NCI-H69 (cell line): ENCODE measurements at regions not wholly inside any gene's neighbourhood (a gene's known extent, or its start where the extent isn't known, plus 50 kb on each side); places are given as distances from the start of the nearest gene placed in this dataset.
A peak's percentile ranks its signal among the peaks of the same experiment; 100 is the strongest.

Experiments
- DNase-seq: peaks from one replicate; lab custom pipeline; 2025; lab: John Stamatoyannopoulos, UW

DNA sequence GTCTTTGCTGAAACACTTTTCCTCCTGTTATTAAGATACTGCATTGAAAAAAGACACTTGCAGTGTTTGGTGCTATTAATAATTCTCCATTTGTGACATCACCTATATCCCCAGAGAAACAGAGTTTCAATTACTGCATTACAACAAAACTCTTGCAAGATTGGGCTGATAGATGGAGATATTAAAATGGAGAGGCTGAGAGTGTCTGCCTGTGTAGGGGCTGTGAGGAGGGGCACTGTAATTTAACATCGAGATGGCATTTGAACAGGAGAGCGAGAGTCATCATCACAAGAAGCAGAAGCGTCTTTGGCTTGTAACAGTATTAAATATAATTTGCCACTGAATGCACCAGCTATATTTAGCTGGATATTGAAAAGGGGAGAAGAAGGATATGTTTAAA is 316.5 kb downstream of the CDH26 start:
- no peak for DNase-seq

DNA sequence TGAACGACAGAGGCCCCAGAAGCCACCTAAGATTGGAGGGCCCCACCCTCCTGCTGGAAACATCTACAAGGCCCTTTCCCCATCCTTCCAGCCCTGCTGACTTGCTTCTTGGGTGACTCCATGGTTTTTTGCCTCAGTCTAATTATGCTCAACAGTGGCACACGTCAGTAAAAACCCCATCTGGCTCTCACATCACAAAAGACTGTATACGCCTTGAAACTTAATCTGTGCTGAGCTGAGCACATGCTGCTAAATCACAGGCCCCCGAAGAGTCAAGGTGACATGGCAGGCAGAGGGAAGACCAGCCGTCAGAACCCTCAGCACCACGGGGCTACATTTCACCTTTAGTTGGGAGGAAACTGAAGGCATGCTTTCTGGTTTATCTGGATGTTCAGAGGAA is 323.1 kb downstream of the CDH26 start:
- peak; percentile 6 for DNase-seq

DNA sequence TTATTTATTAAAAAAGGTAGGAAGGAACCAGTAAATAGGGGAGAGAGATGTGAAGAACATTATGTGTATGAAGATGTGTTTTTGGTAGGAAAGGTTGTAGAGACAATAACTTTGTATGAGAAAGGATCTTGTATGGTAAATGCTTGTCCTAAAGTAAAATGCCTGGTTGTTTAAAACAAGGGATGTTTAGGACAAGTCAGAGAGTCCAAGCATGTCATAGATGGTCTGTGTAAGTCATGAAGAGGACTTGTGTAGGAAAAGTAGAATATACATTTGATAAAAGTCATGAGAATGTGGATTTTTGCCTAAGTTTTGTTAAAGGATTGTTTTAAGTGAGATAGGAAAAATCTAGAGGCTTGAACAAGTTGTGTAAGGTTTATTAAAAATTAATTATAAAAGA is 325.1 kb downstream of the CDH26 start:
- peak; percentile 0 for DNase-seq

DNA sequence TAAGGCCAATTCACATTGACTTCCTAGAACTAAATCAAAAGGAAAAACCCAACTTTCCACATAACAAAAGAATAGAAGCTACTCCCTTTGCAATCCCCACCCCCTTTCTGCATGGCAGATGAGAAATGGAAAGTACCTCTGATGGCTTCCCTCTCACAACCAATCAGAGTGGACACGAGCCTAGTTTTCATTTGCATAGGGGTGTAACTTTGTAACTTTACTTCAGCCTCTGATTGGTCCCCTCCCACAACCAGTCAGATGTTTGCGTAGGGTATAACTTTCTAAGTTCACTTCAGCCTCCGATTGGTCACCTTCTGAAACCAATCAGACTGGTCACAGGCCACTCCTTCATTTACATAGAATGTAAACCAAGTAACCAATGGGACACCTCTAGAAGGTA is 328.5 kb downstream of the CDH26 start:
- no peak for DNase-seq

DNA sequence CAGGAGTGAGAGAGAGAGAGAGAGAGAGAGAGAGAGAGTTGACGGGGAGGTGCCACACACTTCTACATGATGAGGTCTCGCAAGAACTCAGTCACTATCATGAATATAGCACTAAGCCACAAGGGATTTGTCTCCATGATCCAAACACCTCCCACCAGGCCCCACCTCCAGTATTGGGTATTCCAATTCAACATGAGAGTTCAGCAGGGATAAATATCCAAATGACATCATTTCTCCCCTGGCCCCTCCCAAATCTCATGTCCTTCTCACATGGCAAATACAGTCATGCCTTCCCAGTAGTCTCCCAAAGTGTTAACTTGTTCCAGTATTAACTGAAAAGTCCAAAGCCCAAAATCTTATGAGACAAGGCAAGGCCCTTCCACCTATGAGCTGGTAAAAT is 330.7 kb downstream of the CDH26 start:
- no peak for DNase-seq

DNA sequence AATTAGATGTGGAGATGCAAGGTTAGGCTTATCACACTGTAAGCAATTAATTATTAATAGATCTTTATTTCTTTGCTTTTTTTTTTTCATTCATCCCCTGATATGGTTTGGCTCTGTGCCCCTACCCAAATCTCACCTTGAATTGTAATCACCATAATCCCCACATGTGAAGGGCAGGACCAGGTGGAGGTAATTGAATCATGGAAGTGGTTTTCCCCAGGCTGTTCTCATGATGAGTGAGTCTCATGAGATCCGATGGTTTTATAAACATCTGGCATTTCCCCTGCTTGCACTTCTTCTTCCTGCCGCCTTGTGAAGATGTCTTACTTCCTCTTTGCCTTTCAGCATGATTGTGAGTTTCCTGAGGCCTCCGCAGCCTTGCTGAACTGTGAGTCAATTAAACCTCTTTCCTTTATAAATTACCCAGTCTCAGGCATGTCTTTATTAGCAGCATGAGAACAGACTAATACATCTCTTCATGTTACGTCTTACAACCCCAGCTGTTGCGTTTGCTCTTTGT is 333.8 kb downstream of the CDH26 start:
- no peak for DNase-seq

DNA sequence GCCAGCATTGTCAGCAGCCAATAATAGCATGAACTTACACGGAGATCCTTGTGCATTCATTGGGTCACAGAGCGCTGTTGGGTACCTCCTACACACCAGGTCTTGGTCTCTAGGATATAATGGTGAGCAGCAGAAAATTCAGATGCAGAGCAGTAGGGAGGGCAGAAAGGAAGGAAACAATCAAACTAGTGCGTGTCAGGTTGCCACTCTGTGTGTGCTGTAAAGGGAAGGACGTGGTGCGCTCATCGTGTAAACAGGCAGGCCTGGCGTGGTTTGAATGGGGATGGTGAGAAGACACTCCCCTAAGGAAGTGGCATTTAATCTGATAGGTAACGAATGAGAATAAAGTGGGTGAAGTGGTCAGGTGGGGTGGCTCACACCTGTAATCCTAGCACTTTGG is 336.4 kb downstream of the CDH26 start:
- no peak for DNase-seq

DNA sequence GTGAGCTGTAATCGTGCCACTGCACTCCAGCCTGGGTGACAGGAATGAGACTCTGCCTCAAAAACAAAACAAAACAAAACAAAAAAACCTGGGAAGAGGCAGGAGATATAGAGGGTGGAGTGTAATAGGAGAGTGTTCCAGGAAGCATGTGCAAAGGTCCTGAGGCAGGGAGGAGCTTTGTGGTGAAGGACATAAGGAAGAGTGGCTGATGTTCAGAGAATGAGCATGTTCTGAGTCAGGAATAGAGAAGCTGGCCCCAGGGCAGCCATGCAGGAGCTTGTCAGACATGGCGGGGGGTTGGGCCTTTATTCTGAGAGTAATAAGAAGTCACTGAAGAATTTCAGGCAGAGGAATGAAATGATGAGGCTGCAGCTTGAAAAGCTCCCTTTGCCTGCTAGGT is 337.0 kb downstream of the CDH26 start:
- no peak for DNase-seq

DNA sequence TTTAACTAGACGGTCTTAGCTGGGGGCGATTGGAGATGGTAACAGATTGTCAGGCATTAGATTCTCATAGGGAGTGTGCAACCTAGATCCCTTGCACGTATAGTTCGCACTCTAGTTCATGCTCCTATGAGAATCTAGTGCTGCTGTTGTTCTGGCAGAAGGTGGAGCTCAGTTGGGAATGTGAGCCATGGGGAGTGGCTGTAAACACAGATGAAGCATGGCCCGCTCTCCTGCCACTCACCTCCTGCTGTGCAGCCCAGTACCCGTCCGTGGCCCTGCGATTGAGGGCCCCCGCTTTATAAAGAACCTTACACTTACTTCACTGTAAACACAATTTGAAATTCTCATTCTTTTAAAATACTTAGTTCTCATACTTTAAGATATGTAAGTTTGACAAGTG is 339.4 kb downstream of the CDH26 start:
- no peak for DNase-seq

DNA sequence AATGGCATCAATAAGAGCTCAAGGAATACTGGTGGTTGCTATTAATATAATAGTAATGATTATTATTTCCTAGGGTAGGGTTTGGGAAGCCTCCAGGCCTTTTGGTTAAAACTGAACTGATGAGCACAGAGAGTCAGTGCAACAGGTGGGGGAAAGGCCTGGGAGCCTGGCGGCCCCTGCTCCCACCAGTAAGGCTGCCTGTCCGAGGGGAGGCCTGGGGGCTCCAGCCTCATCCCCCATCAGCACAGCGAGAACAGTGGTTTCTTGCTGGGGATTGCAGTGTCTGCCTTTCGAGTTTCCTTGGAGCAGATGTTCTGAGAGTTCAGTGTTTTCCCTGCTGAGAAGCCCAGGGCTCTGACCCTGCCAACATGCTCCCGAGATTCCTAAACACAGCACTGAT is 340.4 kb downstream of the CDH26 start:
- DNase-seq: no peak

DNA sequence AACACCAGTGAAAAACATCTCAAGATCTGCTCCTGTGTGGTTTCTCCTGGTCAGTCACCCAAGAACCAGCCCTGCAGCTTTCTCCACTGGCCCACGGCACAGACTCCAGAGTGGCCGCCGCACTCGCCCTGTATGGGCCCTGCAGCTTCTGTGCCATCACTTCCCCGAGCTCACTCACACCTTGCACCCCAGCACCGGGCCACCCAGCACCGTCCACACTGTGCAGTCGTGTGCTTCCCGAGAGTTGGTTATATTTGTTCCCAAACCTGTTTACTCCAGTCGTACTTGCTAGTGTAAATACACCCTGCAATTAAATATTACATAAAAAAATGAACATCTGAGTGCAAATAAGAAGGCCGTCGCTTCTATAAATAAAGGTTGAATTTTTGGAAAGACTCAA is 341.7 kb downstream of the CDH26 start:
- no peak for DNase-seq

DNA sequence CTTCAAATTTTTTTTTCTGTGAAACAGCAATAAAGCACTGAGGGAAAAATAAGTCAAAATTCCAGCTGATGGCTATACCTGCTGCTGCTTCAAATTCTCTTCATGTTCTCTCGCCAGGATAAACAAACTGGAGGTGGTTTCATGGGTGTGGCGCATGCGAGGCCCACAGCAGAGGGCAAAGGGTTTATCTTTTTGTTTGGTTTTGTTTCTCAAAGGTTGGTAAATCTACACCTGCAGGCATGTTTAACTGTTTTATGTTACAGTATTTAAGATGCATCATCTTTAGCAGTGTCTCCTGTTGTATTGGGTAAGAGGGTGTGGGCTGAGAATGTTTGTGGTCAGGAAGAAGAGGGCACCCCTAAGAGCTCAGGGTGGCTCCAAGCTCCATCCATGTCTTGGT is 342.2 kb downstream of the CDH26 start:
- peak; percentile 0 for DNase-seq

DNA sequence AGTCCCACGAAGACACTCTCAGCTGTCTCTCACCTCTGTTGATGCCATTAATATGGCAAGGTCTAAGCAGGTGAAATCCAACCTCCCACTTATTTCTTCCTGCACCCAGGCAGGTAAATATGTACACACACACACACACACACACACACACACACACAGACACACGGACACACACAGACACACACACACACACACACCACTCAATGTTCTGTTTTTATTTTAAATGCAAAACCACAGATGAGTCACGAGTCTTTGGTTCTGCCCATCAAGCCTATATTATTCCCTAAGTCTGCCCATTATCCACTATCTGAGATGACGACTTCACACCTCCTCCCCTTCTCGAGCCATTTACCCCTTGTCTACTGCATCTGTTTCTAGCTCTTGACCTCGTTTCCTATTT is 344.7 kb downstream of the CDH26 start:
- DNase-seq: no peak

DNA sequence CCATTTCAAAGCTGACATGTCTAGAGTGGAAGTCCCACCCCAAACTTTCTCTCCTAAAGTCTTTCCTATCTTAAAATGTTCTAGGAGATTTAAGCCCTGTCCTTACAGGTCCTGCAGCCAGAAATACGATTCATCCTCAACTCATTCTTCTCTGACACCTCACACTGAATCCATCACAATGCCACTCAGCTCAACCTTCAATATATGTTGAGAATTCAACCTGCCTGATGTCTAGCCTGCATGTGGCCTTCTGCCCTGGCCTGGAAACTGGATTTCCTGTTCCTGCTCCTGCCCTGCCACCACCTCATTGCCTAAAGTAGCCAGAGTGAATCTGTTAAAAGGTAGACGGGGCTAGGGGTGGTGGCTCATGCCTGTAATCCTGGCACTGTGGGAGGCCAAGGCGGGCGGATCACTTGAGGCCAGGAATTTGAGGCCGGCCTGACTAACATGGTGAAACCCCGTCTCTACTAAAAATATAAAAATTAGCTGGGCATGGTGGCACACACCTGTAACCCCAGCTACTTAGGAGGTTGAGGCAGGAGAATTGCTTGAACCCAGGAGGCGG is 345.9 kb downstream of the CDH26 start:
- no peak for DNase-seq

DNA sequence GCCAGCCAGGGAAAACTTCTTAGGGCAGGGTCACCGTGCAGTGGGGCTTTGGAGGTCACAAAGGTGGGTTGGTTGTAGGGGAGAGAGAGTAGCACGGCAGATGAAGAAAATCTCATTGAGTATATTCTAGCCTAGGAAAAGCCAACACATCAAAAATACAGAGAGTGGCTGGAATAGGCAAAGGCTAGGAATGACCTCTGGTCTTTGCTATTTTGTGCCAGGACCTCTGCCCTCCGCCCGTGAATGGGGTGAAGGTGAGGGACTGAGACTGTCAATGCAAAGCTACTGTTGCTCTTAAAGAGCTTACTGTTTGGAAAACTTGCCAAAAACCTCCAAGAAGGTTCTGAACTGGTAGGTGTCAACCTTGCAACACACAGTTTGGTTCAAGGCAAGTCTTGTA is 346.7 kb downstream of the CDH26 start:
- no peak for DNase-seq

DNA sequence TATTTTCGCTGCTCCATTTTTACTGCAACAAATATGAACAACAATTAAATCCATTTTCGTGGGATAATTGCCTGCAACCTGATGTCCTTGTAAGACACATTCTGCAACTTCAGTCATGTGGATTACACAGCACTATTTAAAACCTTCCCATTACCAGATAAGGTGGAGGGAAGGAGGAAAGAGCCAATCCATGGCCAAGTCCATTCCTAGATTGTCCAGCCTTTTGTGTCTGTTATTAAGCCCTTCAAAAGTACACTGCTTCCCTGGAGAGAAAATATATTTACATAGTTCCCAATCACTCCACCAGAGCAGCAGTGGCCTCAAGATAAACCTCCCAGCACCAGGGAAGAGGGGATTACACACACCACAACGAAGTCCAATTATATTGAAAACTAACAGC is 347.9 kb downstream of the CDH26 start:
- peak; percentile 54 for DNase-seq

DNA sequence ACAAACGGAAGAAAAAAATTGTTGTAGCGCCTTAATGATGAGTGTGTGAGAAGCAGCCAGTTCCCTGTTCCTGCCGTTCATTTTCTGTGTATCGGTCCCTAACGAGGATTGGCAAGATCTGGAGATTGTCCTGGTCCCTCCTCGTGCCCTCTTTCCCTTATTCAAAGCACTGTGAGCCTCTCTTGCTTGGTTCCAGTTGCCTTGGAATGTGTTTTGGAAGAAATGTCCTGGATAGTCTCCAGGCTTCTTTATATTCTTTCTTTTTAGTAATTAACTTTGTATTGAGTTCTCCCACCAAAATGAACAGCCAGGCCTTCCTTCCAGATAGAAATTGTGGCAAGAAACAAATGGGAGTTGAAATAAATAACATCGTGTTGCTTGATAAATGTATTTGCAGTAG is 348.3 kb downstream of the CDH26 start:
- DNase-seq: no peak

DNA sequence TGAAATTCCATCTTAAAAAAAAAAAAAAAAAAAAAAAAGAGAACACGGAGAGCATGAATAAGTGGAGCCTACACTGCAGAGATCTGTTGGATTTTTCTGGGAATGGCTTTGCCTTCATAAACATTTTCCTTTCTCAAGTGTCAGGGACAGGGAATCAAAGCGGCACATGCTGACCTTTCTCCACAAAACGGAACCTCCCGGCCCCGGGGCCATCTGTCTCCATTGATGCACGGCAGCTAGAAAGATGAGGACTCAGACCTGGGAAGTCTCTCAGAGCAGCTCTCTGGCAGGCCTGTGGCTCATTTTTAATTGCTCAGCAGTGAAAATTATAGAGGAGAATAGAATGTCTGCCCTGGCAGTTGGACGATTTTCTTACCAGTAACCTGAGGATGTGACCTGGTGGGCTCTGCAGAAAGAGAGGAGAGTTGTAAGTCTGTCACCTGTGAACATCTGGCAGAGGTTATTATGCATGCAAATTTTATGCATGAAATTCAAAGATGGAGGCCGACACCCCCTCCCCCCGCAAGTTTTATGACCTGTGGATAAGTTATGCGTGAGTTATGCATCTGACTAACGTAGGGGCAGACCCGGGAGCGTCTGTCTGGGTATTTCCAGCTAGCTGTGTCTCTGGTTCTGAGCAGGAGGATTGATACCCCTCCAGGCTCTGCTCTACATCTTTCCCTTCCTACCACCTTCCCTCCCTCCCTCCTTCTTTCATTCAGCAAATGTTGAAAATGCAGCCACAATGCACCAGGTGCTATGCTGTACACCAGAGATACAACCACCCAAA is 352.5 kb downstream of the CDH26 start:
- DNase-seq: peak; percentile 73

DNA sequence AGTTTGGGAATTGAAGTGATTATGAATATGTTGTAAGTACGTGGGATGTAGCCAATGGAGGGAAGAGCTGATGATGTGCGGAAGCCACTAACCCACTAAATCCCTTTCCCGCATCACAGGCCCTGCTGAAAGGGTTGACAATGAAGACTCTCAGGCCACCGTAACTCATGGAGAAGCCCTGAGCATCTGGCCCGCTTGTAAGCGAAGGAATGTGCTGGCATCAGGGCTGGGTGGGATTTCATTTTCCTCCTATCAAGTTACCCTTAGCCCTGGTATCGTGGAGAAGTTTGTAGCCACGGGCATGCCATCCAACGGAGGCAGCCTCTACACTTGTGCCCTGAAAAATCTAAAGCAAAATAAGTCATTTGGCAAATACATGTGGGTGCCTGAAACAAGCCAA is 355.0 kb downstream of the CDH26 start:
- no peak for DNase-seq

DNA sequence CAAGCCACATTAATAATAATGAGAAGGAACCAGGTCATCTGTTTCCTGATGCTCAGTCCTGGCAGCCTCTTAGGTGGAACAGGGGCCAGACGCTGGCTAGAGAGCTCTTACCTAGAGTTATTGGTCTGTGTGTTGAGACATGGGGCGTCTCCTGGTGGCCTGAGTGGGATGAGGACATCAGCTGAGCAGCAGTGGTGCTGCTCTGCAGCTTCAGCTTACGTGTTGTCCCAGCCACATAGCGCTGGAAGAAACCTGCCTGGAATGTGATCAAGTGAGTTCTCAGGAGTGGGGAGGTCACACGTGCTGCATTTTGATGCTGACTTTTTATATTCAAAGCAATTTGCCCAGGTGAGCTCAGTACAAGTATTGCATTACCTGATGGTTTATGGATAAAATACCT is 355.4 kb downstream of the CDH26 start:
- DNase-seq: no peak

DNA sequence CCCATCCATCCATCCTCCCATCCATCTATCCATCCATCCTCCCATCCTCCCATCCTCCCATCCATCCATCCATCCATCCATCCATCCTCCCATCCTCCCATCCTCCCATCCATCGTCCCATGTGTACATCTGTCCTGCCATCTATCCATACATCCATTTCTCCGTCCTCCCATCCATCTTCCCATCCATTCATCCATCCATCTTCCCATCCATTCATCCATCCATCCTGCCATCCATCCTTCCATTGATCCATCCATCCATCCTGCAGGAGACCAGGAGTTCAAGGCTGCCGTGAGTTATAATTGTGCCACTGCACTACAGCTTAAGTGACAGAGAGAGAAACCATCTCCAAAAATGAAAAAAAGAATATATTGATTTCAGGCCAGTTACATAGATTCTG is 356.5 kb downstream of the CDH26 start:
- no peak for DNase-seq

DNA sequence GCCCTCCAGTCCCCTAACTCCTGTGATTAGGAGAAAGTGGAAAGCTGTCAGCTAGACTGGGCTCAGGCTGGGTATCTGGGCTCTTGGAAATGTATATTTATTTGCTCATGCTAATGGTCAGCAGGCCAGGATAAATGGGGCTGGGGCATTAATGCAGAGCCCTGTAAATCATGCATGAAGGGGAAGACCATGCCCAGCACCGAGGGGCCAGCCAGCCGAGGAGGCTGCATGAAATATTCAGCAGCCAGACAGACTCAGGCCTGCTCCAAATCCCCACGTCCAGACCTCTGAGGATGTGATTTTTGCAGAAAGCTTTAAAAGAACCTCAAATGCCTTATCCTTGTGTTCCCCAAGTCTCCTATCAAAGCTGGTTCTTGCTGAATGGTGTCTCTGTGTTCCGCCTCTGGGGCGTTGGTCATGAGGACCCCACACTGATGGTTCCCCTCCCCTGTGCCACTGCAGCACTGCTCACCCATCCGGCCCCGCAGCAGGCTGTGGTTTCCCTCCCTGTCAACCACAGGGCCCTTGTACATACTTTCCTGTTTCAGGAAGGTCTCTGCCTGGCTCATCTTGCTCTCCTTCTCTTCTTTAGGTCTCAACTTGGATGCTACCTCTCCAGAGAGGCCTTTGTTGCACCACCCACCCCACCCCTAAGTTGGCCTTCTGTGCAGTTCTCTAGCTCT is 358.4 kb downstream of the CDH26 start:
- no peak for DNase-seq

DNA sequence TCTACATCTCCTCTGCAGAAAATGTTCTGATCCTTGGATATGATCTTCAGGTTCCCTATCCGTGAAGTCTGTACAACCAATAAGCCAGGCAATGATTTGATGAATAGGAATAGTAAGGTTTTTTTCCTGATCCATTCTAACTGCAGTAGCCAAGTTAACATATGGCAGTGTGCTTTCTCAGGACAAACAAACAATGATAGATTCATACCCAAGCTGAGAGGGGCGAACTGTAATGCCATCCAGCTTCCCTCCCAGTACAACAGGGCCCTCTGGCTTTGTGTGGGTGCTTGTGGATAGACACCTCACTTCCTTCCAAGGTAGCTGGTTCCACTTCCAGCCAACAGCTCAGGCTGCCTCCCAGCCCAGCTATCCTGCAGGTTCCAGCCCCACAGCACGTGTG is 359.2 kb downstream of the CDH26 start:
- no peak for DNase-seq
